PC-3 (cell line): ENCODE measurements at regions not wholly inside any gene's neighbourhood (a gene's known extent, or its start where the extent isn't known, plus 50 kb on each side); places are given as distances from the start of the nearest gene placed in this dataset.
"Not testable (repeated sequence)": the region's sequence is repeated elsewhere in the genome, so short reads cannot be mapped to it uniquely, and the experiment has no call there.

Experiments
- ATAC-seq: fragments of 200-7000 bp; cut with Tn5 transposase; 2 replicates; pipeline ENCODE4 v1.9.1; 2020; ENCODE audit warnings: mild to moderate bottlenecking, moderate library complexity
- BruUV-seq: library from RNA; stranded (reverse); fragments of 400-500 nt; replicated peaks from 2 replicates; lab custom pipeline; 2021; lab: Mats Ljungman, UMichigan
- CTCF ChIA-PET: fragments of 300-600 bp; sonication (Branson Sonifier 250); formaldehyde crosslinking; loops from one replicate; lab custom pipeline; 2022; ENCODE audit warnings: antibody characterized with exemption; lab: Charles Lee
- POLR2A ChIA-PET: fragments of 300-600 bp; sonication (Branson Sonifier 250); formaldehyde crosslinking; loops from one replicate; lab custom pipeline; 2022; ENCODE audit warnings: antibody characterized with exemption; ENCODE audit not compliant: unreplicated experiment; lab: Charles Lee
- DNase-seq: peaks from one replicate; pipeline ENCODE4 v3.0.0-alpha.2; 2015
- H2AFZ ChIP-seq: fragments of 300-600 bp; sonication (generic); 2 replicates; pipeline ENCODE4 v1.6.0; 2016; ENCODE audit warnings: antibody characterized with exemption, low read length
- H3F3A ChIP-seq: fragments of 300-600 bp; sonication (generic); one replicate; pipeline ENCODE4 v1.6.0; 2017; ENCODE audit warnings: antibody characterized with exemption, low read length, control low read depth, mild to moderate bottlenecking; ENCODE audit not compliant: unreplicated experiment
- H3K27ac ChIP-seq: fragments of 300-600 bp; sonication (generic); 2 replicates; pipeline ENCODE4 v1.5.1; 2016; ENCODE audit warnings: mild to moderate bottlenecking, low read length
- H3K27me3 ChIP-seq: fragments of 300-600 bp; sonication (generic); 2 replicates; pipeline ENCODE4 v1.6.1; 2016; ENCODE audit warnings: low read length, mixed read lengths
- H3K36me3 ChIP-seq: fragments of 300-600 bp; sonication (generic); 2 replicates; pipeline ENCODE4 v1.6.1; 2016; ENCODE audit warnings: low read depth, mixed run types, low read length, mixed read lengths
- H3K4me1 ChIP-seq: fragments of 300-600 bp; sonication (generic); 2 replicates; pipeline ENCODE4 v1.5.1; 2016; ENCODE audit warnings: low read length; ENCODE audit not compliant: insufficient read depth
- H3K4me2 ChIP-seq: fragments of 300-600 bp; sonication (generic); 2 replicates; pipeline ENCODE4 v1.6.0; 2016; ENCODE audit warnings: low read length
- H3K4me3 ChIP-seq: fragments of 300-600 bp; sonication (generic); 2 replicates; pipeline ENCODE4 v1.5.1; 2016; ENCODE audit warnings: mild to moderate bottlenecking, low read length, mixed read lengths
- H3K79me2 ChIP-seq: fragments of 300-600 bp; sonication (generic); 2 replicates; pipeline ENCODE4 v1.6.1; 2017; ENCODE audit warnings: low read length, mixed read lengths
- H3K9ac ChIP-seq: fragments of 300-600 bp; sonication (generic); 2 replicates; pipeline ENCODE4 v1.6.0; 2016; ENCODE audit warnings: mild to moderate bottlenecking, low read length
- H3K9me2 ChIP-seq: fragments of 300-600 bp; sonication (generic); replicated peaks from 2 replicates; pipeline ENCODE4 v1.6.1; 2016; ENCODE audit warnings: mixed run types, low read length, mixed read lengths
- H3K9me3 ChIP-seq: fragments of 300-600 bp; sonication (generic); 2 replicates; pipeline ENCODE4 v1.6.1; 2016; ENCODE audit warnings: low read length, mixed read lengths
- H4K20me1 ChIP-seq: fragments of 300-600 bp; sonication (generic); 2 replicates; pipeline ENCODE4 v1.6.1; 2016; ENCODE audit warnings: low read length, mixed read lengths
- EZH2 ChIP-seq: fragments of 300-600 bp; sonication (generic); IDR thresholded peaks from one replicate; pipeline ENCODE4 v1.6.1; 2017; ENCODE audit warnings: antibody characterized with exemption, mild to moderate bottlenecking, low read length; ENCODE audit not compliant: unreplicated experiment
- EZH2phosphoT487 ChIP-seq: fragments of 300-600 bp; sonication (generic); IDR thresholded peaks from 2 replicates; pipeline ENCODE4 v1.6.1; 2018; ENCODE audit warnings: mild to moderate bottlenecking, antibody characterized with exemption, low read length, borderline replicate concordance
- intact Hi-C: fragments of 100-400 bp; cut with micrococcal nuclease; formaldehyde crosslinking; loops from 2 replicates; pipeline ENCODE4 v1.9.0; 2023
- TF ChIP-seq, protein P1 (sequence below): fragments of 300-600 bp; sonication (generic); conservative IDR thresholded peaks from 2 replicates; pipeline ENCODE4 v1.5.1; 2017; ENCODE audit warnings: antibody characterized with exemption, low read depth, mild to moderate bottlenecking, low read length

DNA sequence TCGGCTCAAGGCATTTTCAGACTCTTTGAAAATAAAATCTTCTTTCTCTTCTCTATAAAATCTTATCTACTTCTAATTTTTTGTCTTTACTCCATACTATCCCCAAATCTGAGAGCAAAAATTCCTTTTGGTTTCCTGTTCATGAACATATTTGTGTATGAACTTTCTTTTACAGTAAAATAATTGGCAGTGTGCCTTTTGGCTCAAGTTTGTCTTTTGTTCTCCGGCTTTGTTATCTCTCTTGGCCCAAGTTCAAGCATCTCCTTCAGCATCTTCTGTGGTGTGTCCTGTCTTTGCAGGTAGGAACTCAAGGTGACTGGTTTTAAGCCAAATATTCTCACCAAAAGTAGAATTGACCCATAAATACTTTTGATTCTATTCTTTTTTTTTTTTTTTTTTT lies 276.6 kb upstream of the FAT1 start:
- no peak for TF ChIP-seq EZH2phosphoT487
- TF ChIP-seq EZH2, result no peak
- TF ChIP-seq, protein P1, sequence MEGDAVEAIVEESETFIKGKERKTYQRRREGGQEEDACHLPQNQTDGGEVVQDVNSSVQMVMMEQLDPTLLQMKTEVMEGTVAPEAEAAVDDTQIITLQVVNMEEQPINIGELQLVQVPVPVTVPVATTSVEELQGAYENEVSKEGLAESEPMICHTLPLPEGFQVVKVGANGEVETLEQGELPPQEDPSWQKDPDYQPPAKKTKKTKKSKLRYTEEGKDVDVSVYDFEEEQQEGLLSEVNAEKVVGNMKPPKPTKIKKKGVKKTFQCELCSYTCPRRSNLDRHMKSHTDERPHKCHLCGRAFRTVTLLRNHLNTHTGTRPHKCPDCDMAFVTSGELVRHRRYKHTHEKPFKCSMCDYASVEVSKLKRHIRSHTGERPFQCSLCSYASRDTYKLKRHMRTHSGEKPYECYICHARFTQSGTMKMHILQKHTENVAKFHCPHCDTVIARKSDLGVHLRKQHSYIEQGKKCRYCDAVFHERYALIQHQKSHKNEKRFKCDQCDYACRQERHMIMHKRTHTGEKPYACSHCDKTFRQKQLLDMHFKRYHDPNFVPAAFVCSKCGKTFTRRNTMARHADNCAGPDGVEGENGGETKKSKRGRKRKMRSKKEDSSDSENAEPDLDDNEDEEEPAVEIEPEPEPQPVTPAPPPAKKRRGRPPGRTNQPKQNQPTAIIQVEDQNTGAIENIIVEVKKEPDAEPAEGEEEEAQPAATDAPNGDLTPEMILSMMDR, result no peak
- no TSS peak for BruUV-seq

DNA sequence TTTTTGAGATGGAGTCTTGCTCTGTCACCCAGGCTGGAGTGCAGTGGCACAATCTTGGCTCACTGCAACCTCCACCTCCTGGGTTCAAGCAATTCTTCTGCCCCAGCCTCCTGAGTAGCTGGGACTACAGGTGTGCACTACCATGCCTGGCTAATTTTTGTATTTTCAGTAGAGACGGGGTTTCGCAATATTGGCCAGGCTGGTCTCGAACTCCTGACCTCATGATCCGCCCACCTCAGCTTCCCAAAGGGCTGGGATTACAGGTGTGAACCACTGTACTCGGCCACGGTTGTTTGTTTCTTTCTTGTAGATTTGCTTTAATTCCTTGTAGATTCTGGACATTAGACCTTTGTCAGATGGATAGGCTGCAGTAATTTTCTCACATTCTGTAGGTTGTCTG lies 278.5 kb upstream of the FAT1 start:
- CTCF ChIA-PET, intact Hi-C loops: not testable (repeated sequence)

More for the DNA sequence above, 276.6 kb upstream of the FAT1 start:
- Histone ChIP-seq H3K9me2 (no peaks in the 10 kb centered on the region), H3K27me3 (no peaks in the 10 kb centered on the region), H4K20me1 (no peaks in the 10 kb centered on the region), H3K4me3 (no peak overlapping the region), H3K27ac (no peak overlapping the region), H3K79me2 (no peaks in the 10 kb centered on the region), H3K4me2 (no peak overlapping the region), H2AFZ (no peak overlapping the region), H3K9ac (no peak overlapping the region), H3K36me3 (no peaks in the 10 kb centered on the region), H3K4me1 (no peaks in the 10 kb centered on the region), H3K9me3 (no peaks in the 10 kb centered on the region), H3F3A (no peaks in the 10 kb centered on the region)
- DNase-seq (no peak), ATAC-seq (no peak)
- intact Hi-C loops, result no loop called here
- ChIA-PET CTCF (no interaction called here), POLR2A (no interaction called here)

DNA sequence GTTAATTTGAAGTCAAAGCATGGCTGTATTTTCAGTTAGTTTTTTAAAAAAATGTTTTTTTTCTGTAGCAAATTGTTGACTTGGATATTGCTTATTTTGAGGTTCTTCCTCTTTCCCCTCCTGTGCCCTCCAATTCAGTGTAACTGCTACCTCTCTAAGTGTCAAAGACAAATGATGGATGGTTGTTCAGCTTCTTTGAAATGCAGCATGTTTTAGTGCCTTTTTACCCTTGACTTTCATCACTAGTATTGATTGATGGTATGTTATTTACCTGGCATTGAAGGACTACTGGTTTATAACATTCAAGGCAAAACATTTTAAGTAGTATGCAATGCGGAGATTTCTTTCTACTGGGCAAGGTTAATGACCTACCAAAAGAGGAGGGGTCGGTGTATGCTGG lies 281.0 kb upstream of the FAT1 start:
- Histone ChIP-seq H3K36me3 (no peaks in the 10 kb centered on the region), H3K9me3 (no peaks in the 10 kb centered on the region), H3K4me3 (no peak overlapping the region), H3K4me2 (no peak overlapping the region), H3K79me2 (no peaks in the 10 kb centered on the region), H3K4me1 (no peaks in the 10 kb centered on the region), H3K27ac (no peak overlapping the region), H3K9ac (no peak overlapping the region), H3K9me2 (no peaks in the 10 kb centered on the region), H2AFZ (no peak overlapping the region), H4K20me1 (no peaks in the 10 kb centered on the region), H3K27me3 (0 out of 2 replicates have a peak, but pooled peaks cover 7% of the 10 kb centered on the region), H3F3A (no peaks in the 10 kb centered on the region)
- intact Hi-C loops, result no loop called here
- POLR2A ChIA-PET, result no interaction called here
- DNase-seq (no peak), ATAC-seq (no peak)
- no peak for TF ChIP-seq EZH2
- TF ChIP-seq EZH2phosphoT487, result no peak
- TF ChIP-seq, protein P1, result no peak
- BruUV-seq, result no TSS peak
- CTCF ChIA-PET, result no interaction called here

More for the DNA sequence above, 278.5 kb upstream of the FAT1 start:
- H3K27me3 ChIP-seq, H3K4me3 ChIP-seq, H3K4me1 ChIP-seq, H4K20me1 ChIP-seq, H3K9me3 ChIP-seq, POLR2A ChIA-PET, H3K79me2 ChIP-seq, H2AFZ ChIP-seq, DNase-seq, H3K9me2 ChIP-seq, BruUV-seq, H3K27ac ChIP-seq, ATAC-seq, H3F3A ChIP-seq, H3K36me3 ChIP-seq, H3K9ac ChIP-seq, H3K4me2 ChIP-seq: not testable (repeated sequence)
